Psoas muscle (tissue), 7 donors: ENCODE measurements at regions not wholly inside any gene's neighbourhood (a gene's known extent, or its start where the extent isn't known, plus 50 kb on each side); places are given as distances from the start of the nearest gene placed in this dataset.

Experiments used
- ATAC-seq, 4 donors: fragments of 200-7000 bp; cut with Tn5 transposase; one replicate each; pipeline ENCODE4 v1.9.1; 2020; ENCODE audit warnings: moderate library complexity in 3 of 4, mild to moderate bottlenecking in 2 of 4
- DNase-seq, 2 donors: peaks; one replicate each; pipeline ENCODE4 v3.0.0-alpha.2; 2020
- H3K27ac ChIP-seq: fragments of 200-600 bp; one replicate; pipeline ENCODE4 v1.8.0; 2022
- H3K27me3 ChIP-seq, 3 donors: fragments of 200-600 bp in 1 of 3; one replicate each; pipeline versions ENCODE4 v1.6.1 to v1.8.0; 2013 to 2022; ENCODE audit warnings: low read length in 2 of 3, mild to moderate bottlenecking in 2 of 3, moderate library complexity in 1 of 3; ENCODE audit not compliant: insufficient read depth in 3 of 3
- H3K36me3 ChIP-seq, 2 donors: fragments of 200-600 bp in 1 of 2; one replicate each; pipeline versions ENCODE4 v1.6.1 to v1.8.0; 2013 to 2022; ENCODE audit warnings: low read depth in 1 of 2, mild to moderate bottlenecking in 1 of 2, moderate library complexity in 1 of 2; ENCODE audit not compliant: insufficient read depth in 1 of 2
- H3K4me1 ChIP-seq: fragments of 200-600 bp; one replicate; pipeline ENCODE4 v1.8.0; 2022
- H3K4me3 ChIP-seq: fragments of 200-600 bp; one replicate; pipeline ENCODE4 v1.8.0; 2022; ENCODE audit warnings: mild to moderate bottlenecking
- H3K9me3 ChIP-seq: fragments of 200-600 bp; one replicate; pipeline ENCODE4 v1.8.0; 2022
- CTCF ChIP-seq: fragments of 200-600 bp; IDR thresholded peaks from one replicate; pipeline ENCODE4 v1.8.0; 2022; ENCODE audit warnings: antibody characterized with exemption
- WGBS, 3 donors: extraction: QIAGEN DNeasy Blood & Tissue Kit; methylation state at CpG; one replicate each; pipeline versions ENCODE4 v1.1.6 to v1.1.7; 2013; 5-methylcytosine and 5-hydroxymethylcytosine counted together
- intact Hi-C, 2 donors: fragments of 100-400 bp; cut with DNase I; formaldehyde crosslinking; loops; one replicate each; pipeline versions ENCODE4 v1.11.0 to v1.14.2; 2022
- donor health status: healthy with polysubstance abuse.
- donor health status: DM: no; HTN: no; CAD: no; lungs with moderate emphysema.
- donor health status: Bipolar disorder and iron deficiency.
- donor health status: healthy.
- donor health status: DM: yes; HTN: yes; CAD: no.
- donor health status: DM: no; HTN: no; CAD: no.
- donor health status: DM: yes; HTN: yes; CAD: no.

DNA sequence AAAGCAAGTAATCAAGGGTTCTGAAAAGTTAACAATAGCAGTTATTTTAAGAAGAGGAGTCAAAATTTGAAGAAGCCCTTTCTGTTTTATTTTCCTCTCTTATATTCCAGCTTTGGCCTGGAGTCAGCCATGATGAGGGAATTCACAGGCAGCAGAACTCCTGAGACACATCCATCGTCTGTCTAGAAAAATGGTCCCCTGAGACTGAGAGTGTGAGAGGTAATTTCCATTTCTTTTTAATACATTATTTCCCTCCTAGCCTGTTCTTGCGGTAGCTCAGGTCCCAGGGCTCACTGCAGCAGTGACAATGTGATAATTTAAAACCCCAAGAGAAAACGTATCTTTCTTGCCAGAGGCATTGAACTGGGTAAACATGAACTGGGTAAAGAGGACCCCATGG, 296.0 kb downstream of the SMOC2 start:
- ATAC-seq = no peak
- H3K9me3 ChIP-seq = peaks cover 5% of the 10 kb centered on the region
- H3K27ac ChIP-seq = no peak overlapping the region
- DNase-seq = no peak
- no peak overlapping the region for H3K4me3 ChIP-seq
- H3K36me3 ChIP-seq = no peaks in the 10 kb centered on the region
- H3K27me3 ChIP-seq = peaks cover 0 to 3% (median 0%) of the 10 kb centered on the region in 3 donors
- WGBS, 3 donors = 73 to 82% (median 80%) methylated on average over 3 of the region's 3 CpGs
- TF ChIP-seq CTCF = no peak
- intact Hi-C loops = no loop called here
- H3K4me1 ChIP-seq = no peaks in the 10 kb centered on the region

GRCh38 chr6:168736039-168736438, 295.1 kb downstream of the SMOC2 start:
- no peak for TF ChIP-seq CTCF
- ATAC-seq = no peak

DNA sequence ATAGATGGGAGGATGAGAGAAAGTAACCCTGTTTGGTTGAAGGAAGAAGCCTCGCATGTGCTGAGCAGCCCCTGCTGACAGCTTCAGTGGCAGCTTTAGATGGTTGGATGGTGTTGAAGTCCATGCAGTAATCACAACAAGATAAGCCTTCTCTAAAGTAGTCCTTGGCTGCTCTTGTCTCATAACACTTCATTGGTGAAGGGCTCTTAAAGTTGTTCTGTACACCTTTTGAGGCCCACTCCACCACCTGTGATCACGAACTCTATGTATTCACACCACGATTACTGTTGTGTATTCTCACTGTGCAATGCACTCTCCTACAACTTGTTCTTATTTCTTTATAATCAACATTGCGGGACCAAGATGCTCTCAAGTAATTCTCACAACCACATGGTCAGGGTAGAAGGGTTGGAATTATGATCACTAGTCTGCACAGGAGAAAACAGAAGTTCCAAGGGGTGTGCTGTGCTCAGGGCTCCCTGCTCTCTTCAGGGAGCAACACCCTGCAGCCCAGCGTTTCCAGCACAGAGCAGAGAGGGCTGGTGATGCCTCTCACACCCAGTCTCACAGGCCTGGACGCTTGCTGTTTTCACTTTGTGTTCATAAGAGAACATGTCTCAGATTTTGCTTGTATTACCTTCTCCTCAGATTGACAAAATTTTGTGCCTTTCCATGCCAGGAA, 294.4 kb downstream of the SMOC2 start:
- Histone ChIP-seq H3K27ac (no peak overlapping the region), H3K9me3 (peaks cover 5% of the 10 kb centered on the region), H3K27me3 (no peaks in the 10 kb centered on the region), H3K4me3 (no peak overlapping the region), H3K4me1 (no peaks in the 10 kb centered on the region), H3K36me3 (no peaks in the 10 kb centered on the region)
- intact Hi-C loops = loop anchor here in 1 of 2 donors (1.0 kb wide), 1 partner anchor 13 kb away; no protein-coding TSS in a partner anchor
- DNase-seq (no peak), ATAC-seq (no peak)
- no peak for TF ChIP-seq CTCF
- 81 to 87% (median 83%) methylated on average over 6 of the region's 6 CpGs for WGBS, 3 donors

More at GRCh38 chr6:168736039-168736438, 295.1 kb downstream of the SMOC2 start:
- no peak for DNase-seq
- Histone ChIP-seq H3K27ac (no peak overlapping the region), H3K36me3 (no peaks in the 10 kb centered on the region), H3K4me3 (no peak overlapping the region), H3K9me3 (peaks cover 5% of the 10 kb centered on the region), H3K4me1 (no peaks in the 10 kb centered on the region), H3K27me3 (no peaks in the 10 kb centered on the region)
- intact Hi-C loops = no loop called here

DNA sequence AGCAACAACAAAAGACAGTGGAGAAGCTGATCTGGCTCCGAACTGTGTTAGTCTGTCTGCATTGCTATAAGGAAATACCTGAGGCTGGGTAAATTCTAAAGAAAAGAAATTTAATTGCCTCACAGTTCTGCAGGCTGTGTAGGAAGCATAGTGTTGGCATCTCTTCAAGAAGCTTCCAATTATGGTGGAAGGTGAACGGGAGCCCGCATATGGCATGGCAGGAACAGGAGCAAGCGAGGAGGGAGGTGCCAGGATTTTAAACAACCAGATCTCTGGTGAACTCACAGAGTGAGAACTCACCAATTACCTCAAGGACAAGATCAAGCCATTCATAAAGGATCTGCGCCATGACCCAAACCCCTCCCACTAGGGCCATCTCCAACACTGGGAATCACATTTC, 293.5 kb downstream of the SMOC2 start:
- intact Hi-C loops = no loop called here
- DNase-seq = no peak
- TF ChIP-seq CTCF = no peak
- ATAC-seq = no peak
- Histone ChIP-seq H3K27ac (no peak overlapping the region), H3K9me3 (peaks cover 5% of the 10 kb centered on the region), H3K27me3 (no peaks in the 10 kb centered on the region), H3K4me1 (no peaks in the 10 kb centered on the region), H3K36me3 (no peaks in the 10 kb centered on the region), H3K4me3 (no peak overlapping the region)
- WGBS, 3 donors = 53 to 54% (median 53%) methylated on average over 5 of the region's 5 CpGs

DNA sequence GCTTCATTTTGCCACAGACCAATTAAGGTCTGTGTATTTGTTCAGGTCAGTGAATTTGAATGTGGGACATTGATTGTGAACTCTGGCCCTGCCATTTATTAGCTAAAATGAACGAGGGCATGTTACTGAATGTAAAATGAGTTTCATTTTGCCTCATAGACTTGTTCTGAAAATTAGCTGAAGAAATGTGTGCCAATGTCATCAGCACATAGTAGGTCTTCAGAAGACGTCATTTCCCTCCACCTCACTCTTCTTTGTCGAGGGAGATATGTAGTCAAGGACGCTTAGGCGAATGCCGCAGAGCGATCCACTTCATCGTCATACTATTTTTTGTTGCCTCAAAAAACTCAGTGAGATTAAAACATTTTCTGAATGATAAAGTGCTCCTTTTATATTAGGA, 291.7 kb downstream of the SMOC2 start:
- intact Hi-C loops = no loop called here
- H3K9me3 ChIP-seq = peaks cover 2% of the 10 kb centered on the region
- H3K27ac ChIP-seq = no peak overlapping the region
- DNase-seq = no peak
- 81 to 88% (median 81%) methylated on average over 8 of the region's 8 CpGs for WGBS, 3 donors
- no peaks in the 10 kb centered on the region for H3K27me3 ChIP-seq
- H3K4me1 ChIP-seq = no peaks in the 10 kb centered on the region
- no peak overlapping the region for H3K4me3 ChIP-seq
- ATAC-seq = no peak
- TF ChIP-seq CTCF = no peak
- H3K36me3 ChIP-seq = no peaks in the 10 kb centered on the region
